GM12873 (cell line): ENCODE measurements at regions not wholly inside any gene's neighbourhood (a gene's known extent, or its start where the extent isn't known, plus 50 kb on each side); places are given as distances from the start of the nearest gene placed in this dataset.

Source experiments
- TF ChIP-seq, protein P1 (sequence below): IDR thresholded peaks from 2 replicates; pipeline ENCODE4 v1.5.1; 2012; ENCODE audit warnings: low read depth, mild to moderate bottlenecking, moderate library complexity, low read length, control low read depth; ENCODE audit not compliant: insufficient read depth; ENCODE audit errors: missing control alignments

DNA sequence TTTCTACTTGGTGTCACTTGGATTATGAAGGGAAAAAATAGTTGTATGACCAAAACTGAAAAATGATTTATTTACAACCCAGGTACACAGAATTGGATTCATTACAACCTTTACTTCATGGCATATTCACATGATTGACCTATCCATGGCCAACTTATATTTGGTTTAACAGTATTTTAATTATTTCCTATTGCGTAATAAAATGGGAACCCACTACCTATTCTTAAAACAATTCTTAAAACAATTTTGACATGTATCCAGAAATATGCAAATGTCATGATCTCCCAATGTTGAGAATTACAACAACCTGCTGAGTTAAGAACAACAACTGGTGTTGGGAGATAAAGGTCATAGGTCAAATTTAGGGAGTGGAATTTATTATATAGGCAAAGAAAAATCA is 54.8 kb upstream of the DDX53 start:
- TF ChIP-seq, protein P1, sequence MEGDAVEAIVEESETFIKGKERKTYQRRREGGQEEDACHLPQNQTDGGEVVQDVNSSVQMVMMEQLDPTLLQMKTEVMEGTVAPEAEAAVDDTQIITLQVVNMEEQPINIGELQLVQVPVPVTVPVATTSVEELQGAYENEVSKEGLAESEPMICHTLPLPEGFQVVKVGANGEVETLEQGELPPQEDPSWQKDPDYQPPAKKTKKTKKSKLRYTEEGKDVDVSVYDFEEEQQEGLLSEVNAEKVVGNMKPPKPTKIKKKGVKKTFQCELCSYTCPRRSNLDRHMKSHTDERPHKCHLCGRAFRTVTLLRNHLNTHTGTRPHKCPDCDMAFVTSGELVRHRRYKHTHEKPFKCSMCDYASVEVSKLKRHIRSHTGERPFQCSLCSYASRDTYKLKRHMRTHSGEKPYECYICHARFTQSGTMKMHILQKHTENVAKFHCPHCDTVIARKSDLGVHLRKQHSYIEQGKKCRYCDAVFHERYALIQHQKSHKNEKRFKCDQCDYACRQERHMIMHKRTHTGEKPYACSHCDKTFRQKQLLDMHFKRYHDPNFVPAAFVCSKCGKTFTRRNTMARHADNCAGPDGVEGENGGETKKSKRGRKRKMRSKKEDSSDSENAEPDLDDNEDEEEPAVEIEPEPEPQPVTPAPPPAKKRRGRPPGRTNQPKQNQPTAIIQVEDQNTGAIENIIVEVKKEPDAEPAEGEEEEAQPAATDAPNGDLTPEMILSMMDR: no peak
